ENCODE measurements at regions not wholly inside any gene's neighbourhood (a gene's known extent, or its start where the extent isn't known, plus 50 kb on each side); places are given as distances from the start of the nearest gene placed in this dataset.

DNA sequence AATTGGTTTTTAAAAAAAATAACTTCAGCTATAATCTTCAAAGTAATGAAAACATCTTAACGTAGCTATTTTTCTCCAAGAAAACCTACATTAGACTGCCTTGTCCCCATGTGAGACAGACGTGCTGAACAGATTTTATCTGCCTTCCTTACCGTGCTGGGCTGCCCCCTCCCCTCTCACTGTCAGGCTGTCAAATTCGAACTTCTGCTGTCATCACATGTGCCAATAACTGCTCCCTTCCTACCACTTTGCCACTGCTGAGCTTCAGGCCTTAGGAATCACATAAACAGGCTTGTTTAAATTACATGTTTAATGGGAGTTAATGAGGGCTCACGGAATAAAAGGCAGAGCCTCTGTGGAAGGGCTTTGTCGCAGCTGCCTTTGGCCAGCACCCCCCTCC, 77.0 kb upstream of the NHSL1 start:
- Histone ChIP-seq H3K9me3 (ENCODE audit: low read length) (no peaks in the 10 kb centered on the region), H2AFZ (ENCODE audit: low read length) (no peak overlapping the region), H3K79me2 (ENCODE audit: insufficient read depth, low read length) (peaks cover 11% of the 10 kb centered on the region), H3K9ac (ENCODE audit: insufficient read depth, low read depth, low read length) (no peak overlapping the region), H3K4me1 (ENCODE audit: insufficient read depth, low read length) (peaks cover 23% of the 10 kb centered on the region), H3K4me3 (replicated peaks in 1 of 3; ENCODE audit: insufficient read depth in 1 of 3, low read depth in 2 of 3, low read length in 3 of 3) (no peak overlapping the region), H3K27ac (ENCODE audit: extremely low read length, insufficient read depth, low read length) (no peak overlapping the region), H3K36me3 (replicated peaks in 1 of 2; ENCODE audit: control insufficient read depth in 1 of 2, insufficient read depth in 2 of 2, low read length in 2 of 2) (no peaks in the 10 kb centered on the region), H4K20me1 (ENCODE audit: insufficient read depth, low read length) (no peaks in the 10 kb centered on the region), H3K4me2 (ENCODE audit: low read depth, low read length) (no peak overlapping the region), H3K27me3 (ENCODE audit: control insufficient read depth in 1 of 2, insufficient read depth in 2 of 2, low read length in 2 of 2) (no peaks in the 10 kb centered on the region; a peak in 2 of 5 replicates)
- DNase-seq (ENCODE audit: low spot score) (no peak), ATAC-seq (no peak), FAIRE-seq (no peak)
- no TSS peak for BruUV-seq (replicated peaks)
- in situ Hi-C loops (cut with HindIII; ENCODE audit: extremely low pct_ligation_motif_present, low pct_unique_long_range_greater_than_20kb) = loop anchor here (25.0 kb wide), 2 partner anchors 289 to 786 kb away; partner anchors contain the start of gene CITED2
- 93% methylated on average over 6 of the region's 6 CpGs for whole genome bisulfite sequencing (ENCODE audit: low lambda C conversion rate)
- POLR2A ChIA-PET = no interaction called here
- intact Hi-C loops (cut with micrococcal nuclease; ENCODE audit: unreplicated experiment) = no loop called here
- CTCF ChIA-PET (ENCODE audit: low intra/inter-chr PET ratio, low total read pairs) = no interaction called here
- TF ChIP-seq NAIF1 (CRISPR knock-in tag; IDR thresholded peaks at IDR 0.05; ENCODE audit: borderline replicate concordance) = no peak
- no peak for TF ChIP-seq ZEB1 (IDR thresholded peaks at IDR 0.05; ENCODE audit: insufficient replicate concordance, low read depth)
- no peak for TF ChIP-seq RFX1 (IDR thresholded peaks at IDR 0.05)
- no peak for TF ChIP-seq CCAR2 (optimal IDR thresholded peaks at IDR 0.05; ENCODE audit: low read depth, low read length)
- TF ChIP-seq, protein P1, sequence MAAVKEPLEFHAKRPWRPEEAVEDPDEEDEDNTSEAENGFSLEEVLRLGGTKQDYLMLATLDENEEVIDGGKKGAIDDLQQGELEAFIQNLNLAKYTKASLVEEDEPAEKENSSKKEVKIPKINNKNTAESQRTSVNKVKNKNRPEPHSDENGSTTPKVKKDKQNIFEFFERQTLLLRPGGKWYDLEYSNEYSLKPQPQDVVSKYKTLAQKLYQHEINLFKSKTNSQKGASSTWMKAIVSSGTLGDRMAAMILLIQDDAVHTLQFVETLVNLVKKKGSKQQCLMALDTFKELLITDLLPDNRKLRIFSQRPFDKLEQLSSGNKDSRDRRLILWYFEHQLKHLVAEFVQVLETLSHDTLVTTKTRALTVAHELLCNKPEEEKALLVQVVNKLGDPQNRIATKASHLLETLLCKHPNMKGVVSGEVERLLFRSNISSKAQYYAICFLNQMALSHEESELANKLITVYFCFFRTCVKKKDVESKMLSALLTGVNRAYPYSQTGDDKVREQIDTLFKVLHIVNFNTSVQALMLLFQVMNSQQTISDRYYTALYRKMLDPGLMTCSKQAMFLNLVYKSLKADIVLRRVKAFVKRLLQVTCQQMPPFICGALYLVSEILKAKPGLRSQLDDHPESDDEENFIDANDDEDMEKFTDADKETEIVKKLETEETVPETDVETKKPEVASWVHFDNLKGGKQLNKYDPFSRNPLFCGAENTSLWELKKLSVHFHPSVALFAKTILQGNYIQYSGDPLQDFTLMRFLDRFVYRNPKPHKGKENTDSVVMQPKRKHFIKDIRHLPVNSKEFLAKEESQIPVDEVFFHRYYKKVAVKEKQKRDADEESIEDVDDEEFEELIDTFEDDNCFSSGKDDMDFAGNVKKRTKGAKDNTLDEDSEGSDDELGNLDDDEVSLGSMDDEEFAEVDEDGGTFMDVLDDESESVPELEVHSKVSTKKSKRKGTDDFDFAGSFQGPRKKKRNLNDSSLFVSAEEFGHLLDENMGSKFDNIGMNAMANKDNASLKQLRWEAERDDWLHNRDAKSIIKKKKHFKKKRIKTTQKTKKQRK (IDR thresholded peaks at IDR 0.05; ENCODE audit: low read length) = no peak
- no peak for TF ChIP-seq ZC3H4 (CRISPR knock-in tag; IDR thresholded peaks at IDR 0.05; ENCODE audit: borderline replicate concordance)
- no peak for TF ChIP-seq DPF2 (CRISPR knock-in tag; IDR thresholded peaks at IDR 0.05; ENCODE audit: borderline replicate concordance, low read depth)
- TF ChIP-seq, protein P2, sequence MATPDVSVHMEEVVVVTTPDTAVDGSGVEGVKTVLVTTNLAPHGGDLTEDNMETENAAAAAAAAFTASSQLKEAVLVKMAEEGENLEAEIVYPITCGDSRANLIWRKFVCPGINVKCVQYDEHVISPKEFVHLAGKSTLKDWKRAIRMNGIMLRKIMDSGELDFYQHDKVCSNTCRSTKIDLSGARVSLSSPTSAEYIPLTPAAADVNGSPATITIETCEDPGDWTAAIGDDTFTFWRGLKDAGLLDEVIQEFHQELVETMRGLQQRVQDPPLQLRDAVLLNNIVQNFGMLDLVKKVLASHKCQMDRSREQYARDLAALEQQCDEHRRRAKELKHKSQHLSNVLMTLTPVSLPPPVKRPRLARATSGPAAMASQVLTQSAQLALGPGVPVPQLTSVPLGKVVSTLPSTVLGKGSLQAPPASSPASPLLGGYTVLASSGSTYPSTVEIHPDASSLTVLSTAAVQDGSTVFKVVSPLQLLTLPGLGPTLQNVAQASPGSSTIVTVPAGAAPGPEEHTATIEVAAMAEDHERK (CRISPR knock-in tag; IDR thresholded peaks at IDR 0.05; ENCODE audit: low read depth) = no peak
- no peak for TF ChIP-seq ZNF746 (CRISPR knock-in tag; IDR thresholded peaks at IDR 0.05)
